Naive thymus-derived CD4-positive, alpha-beta T cell (primary cell): ENCODE measurements at regions not wholly inside any gene's neighbourhood (a gene's known extent, or its start where the extent isn't known, plus 50 kb on each side); places are given as distances from the start of the nearest gene placed in this dataset.

Source experiments
- ATAC-seq: fragments of 150-1000 bp; cut with Tn5 transposase; 2 replicates; pipeline ENCODE4 v1.10.0; 2021; ENCODE audit warnings: mild to moderate bottlenecking, moderate library complexity
- CTCF ChIA-PET: fragments of 350-600 bp; sonication (Branson Sonifier 250); formaldehyde crosslinking; loops from one replicate; lab custom pipeline; 2021; ENCODE audit warnings: antibody characterized with exemption; lab: Charles Lee
- POLR2A ChIA-PET: fragments of 350-600 bp; sonication (Branson Sonifier 250); formaldehyde crosslinking; loops from one replicate; lab custom pipeline; 2021; ENCODE audit warnings: antibody characterized with exemption, inconsistent platforms; lab: Charles Lee
- DNase-seq, 9 donors: peaks; one replicate each; pipeline versions ENCODE4 v3.0.0 to v3.0.0-alpha.2; 2020 to 2022; ENCODE audit warnings: mixed read lengths in 1 of 9
- H3K27ac ChIP-seq: one replicate; pipeline ENCODE4 v1.7.0; 2013; ENCODE audit warnings: mild to moderate bottlenecking, low read depth, low read length, moderate library complexity
- H3K27me3 ChIP-seq, 2 donors: one replicate each; pipeline ENCODE4 v1.7.0; 2013; ENCODE audit warnings: low read length in 2 of 2, mild to moderate bottlenecking in 2 of 2, moderate library complexity in 2 of 2; ENCODE audit not compliant: control insufficient read depth in 2 of 2, insufficient read depth in 2 of 2
- H3K36me3 ChIP-seq, 3 experiments: 1 replicate in 2 of 3; 2 replicates in 1 of 3; pipeline ENCODE4 v1.7.0; 2013; ENCODE audit warnings: low read length in 3 of 3, mild to moderate bottlenecking in 3 of 3, moderate library complexity in 1 of 3; ENCODE audit not compliant: insufficient read depth in 3 of 3, control insufficient read depth in 2 of 3
- H3K4me1 ChIP-seq, 2 donors: one replicate each; pipeline ENCODE4 v1.7.0; 2013; ENCODE audit warnings: low read length in 2 of 2, mild to moderate bottlenecking in 2 of 2, moderate library complexity in 1 of 2; ENCODE audit not compliant: control insufficient read depth in 2 of 2, insufficient read depth in 2 of 2
- H3K4me3 ChIP-seq: 2 replicates; pipeline ENCODE4 v1.7.0; 2013; ENCODE audit warnings: mild to moderate bottlenecking, low read length
- H3K9me3 ChIP-seq, 3 experiments: 1 replicate in 2 of 3; 2 replicates in 1 of 3; pipeline ENCODE4 v1.7.0; 2013; ENCODE audit warnings: low read length in 3 of 3; ENCODE audit not compliant: control insufficient read depth in 2 of 3
- H3K27ac Mint-ChIP-seq, 9 donors: one replicate each; pipeline ENCODE4 v1.8.0; 2020 to 2022; ENCODE audit warnings: mixed read lengths in 9 of 9, mild to moderate bottlenecking in 8 of 9, moderate library complexity in 5 of 9, inconsistent platforms in 2 of 9
- H3K27me3 Mint-ChIP-seq, 5 donors: one replicate each; pipeline ENCODE4 v1.8.0; 2021 to 2022; ENCODE audit warnings: mixed read lengths in 5 of 5, mild to moderate bottlenecking in 1 of 5
- H3K36me3 Mint-ChIP-seq, 5 donors: one replicate each; pipeline ENCODE4 v1.8.0; 2020 to 2022; ENCODE audit warnings: mixed read lengths in 5 of 5, mild to moderate bottlenecking in 3 of 5, inconsistent platforms in 1 of 5
- H3K4me1 Mint-ChIP-seq, 7 donors: one replicate each; pipeline ENCODE4 v1.8.0; 2020 to 2022; ENCODE audit warnings: mixed read lengths in 7 of 7, mild to moderate bottlenecking in 3 of 7, inconsistent platforms in 1 of 7
- H3K4me3 Mint-ChIP-seq, 10 donors: one replicate each; pipeline ENCODE4 v1.8.0; 2020 to 2022; ENCODE audit warnings: mild to moderate bottlenecking in 10 of 10, mixed read lengths in 10 of 10, moderate library complexity in 6 of 10, inconsistent platforms in 2 of 10
- H3K9me3 Mint-ChIP-seq, 11 donors: one replicate each; pipeline ENCODE4 v1.8.0; 2020 to 2022; ENCODE audit warnings: mixed read lengths in 11 of 11, mild to moderate bottlenecking in 4 of 11, inconsistent platforms in 1 of 11, moderate library complexity in 1 of 11
- intact Hi-C, 2 donors: fragments of 100-400 bp; cut with micrococcal nuclease; formaldehyde crosslinking; loops; one replicate each; pipeline ENCODE4 v1.15.1; 2023

DNA sequence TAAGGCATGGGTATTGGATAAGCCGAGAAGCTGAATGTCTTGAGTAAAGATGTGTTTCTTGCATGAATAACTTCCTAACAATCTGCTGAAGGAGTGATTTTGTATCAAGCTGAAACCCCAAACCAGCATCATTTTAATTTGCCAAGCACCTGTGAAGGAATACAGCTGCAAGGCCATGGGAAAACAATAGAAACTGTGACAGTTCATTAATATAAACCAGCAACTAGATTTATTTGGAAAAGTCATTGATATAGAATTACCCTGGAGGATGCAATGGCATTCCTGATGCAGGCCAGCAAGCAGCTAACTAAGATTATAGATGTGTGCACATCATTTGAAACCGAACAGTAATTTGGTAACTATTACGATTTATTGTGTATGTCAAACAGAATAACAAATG lies 155.7 kb upstream of the TCF4 start:
- Histone ChIP-seq H3K4me1 (no peaks in the 10 kb centered on the region), H3K27me3 (no peaks in the 10 kb centered on the region), H3K9me3 (no peaks in the 10 kb centered on the region), H3K36me3 (no peaks in the 10 kb centered on the region), H3K4me3 (no peak overlapping the region), H3K27ac (no peak overlapping the region)
- CTCF ChIA-PET: no interaction called here
- Mint-ChIP-seq H3K27ac (no peak overlapping the region), H3K27me3 (peaks cover 0 to 3% (median 0%) of the 10 kb centered on the region in 5 donors), H3K4me1 (no peaks in the 10 kb centered on the region), H3K36me3 (no peaks in the 10 kb centered on the region), H3K4me3 (no peak overlapping the region), H3K9me3 (peaks cover 0 to 7% (median 0%) of the 10 kb centered on the region in 11 donors)
- intact Hi-C loops: no loop called here
- POLR2A ChIA-PET: no interaction called here
- DNase-seq (no peak), ATAC-seq (no peak)

DNA sequence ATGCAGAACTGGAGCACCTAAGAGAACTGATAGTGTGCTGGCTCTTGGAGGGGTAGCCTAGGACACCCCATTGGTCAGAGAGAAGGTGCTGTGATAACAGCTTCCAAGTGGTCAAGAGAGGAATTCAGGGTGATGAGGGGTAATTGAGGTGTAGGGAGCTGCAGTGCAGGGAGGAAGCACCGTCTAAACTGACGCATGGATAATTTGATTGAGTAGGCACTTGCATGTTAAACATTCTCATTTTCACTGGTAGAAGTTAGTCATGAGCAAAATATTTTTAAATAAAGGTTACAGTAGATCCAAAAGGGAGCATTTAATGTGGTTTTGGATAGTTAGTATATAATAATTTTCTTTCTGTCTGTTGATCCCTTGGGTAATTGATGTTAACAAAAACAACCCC lies 155.1 kb upstream of the TCF4 start:
- intact Hi-C loops: no loop called here
- peaks cover 0 to 3% (median 0%) of the 10 kb centered on the region in 5 donors for H3K27me3 Mint-ChIP-seq
- no peaks in the 10 kb centered on the region for H3K27me3 ChIP-seq
- H3K4me3 ChIP-seq: no peak overlapping the region
- H3K9me3 ChIP-seq: no peaks in the 10 kb centered on the region
- H3K36me3 ChIP-seq: no peaks in the 10 kb centered on the region
- DNase-seq (no peak), ATAC-seq (no peak)
- no peaks in the 10 kb centered on the region for H3K36me3 Mint-ChIP-seq
- no peak overlapping the region for H3K27ac Mint-ChIP-seq
- H3K4me1 ChIP-seq: no peaks in the 10 kb centered on the region
- ChIA-PET CTCF (no interaction called here), POLR2A (no interaction called here)
- H3K4me1 Mint-ChIP-seq: no peaks in the 10 kb centered on the region
- H3K27ac ChIP-seq: no peak overlapping the region
- peaks cover 0 to 13% (median 0%) of the 10 kb centered on the region in 11 donors for H3K9me3 Mint-ChIP-seq
- H3K4me3 Mint-ChIP-seq: no peak overlapping the region

DNA sequence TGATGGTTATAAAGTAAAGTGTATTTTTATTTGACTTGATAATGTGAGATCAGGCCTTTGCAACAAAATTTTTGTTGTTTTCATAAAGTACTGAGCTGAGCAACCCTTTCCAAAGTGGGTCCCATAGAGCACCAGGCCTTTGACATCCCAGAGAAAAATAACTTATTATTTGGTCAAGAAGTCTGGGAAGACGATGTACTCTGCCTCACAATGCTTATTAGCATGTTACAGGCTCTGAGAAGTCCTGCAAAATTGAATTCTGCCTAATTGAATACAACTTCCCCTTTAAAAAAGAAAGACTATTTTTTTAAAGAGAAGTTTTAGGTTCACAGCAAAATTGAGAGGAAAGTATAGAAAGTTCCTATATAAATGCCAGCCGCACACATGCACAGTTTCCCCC lies 151.5 kb upstream of the TCF4 start:
- H3K27ac ChIP-seq: no peak overlapping the region
- peaks cover 0 to 20% (median 0%) of the 10 kb centered on the region in 11 donors for H3K9me3 Mint-ChIP-seq
- H3K4me3 ChIP-seq: no peak overlapping the region
- ChIA-PET CTCF (no interaction called here), POLR2A (no interaction called here)
- H3K36me3 Mint-ChIP-seq: no peaks in the 10 kb centered on the region
- no peaks in the 10 kb centered on the region for H3K27me3 ChIP-seq
- DNase-seq (no peak), ATAC-seq (no peak)
- peaks cover 0 to 3% (median 0%) of the 10 kb centered on the region in 5 donors for H3K27me3 Mint-ChIP-seq
- H3K4me1 Mint-ChIP-seq: no peaks in the 10 kb centered on the region
- no peaks in the 10 kb centered on the region for H3K9me3 ChIP-seq
- intact Hi-C loops: no loop called here
- no peaks in the 10 kb centered on the region for H3K4me1 ChIP-seq
- no peak overlapping the region for H3K4me3 Mint-ChIP-seq
- H3K36me3 ChIP-seq: no peaks in the 10 kb centered on the region
- H3K27ac Mint-ChIP-seq: no peak overlapping the region

DNA sequence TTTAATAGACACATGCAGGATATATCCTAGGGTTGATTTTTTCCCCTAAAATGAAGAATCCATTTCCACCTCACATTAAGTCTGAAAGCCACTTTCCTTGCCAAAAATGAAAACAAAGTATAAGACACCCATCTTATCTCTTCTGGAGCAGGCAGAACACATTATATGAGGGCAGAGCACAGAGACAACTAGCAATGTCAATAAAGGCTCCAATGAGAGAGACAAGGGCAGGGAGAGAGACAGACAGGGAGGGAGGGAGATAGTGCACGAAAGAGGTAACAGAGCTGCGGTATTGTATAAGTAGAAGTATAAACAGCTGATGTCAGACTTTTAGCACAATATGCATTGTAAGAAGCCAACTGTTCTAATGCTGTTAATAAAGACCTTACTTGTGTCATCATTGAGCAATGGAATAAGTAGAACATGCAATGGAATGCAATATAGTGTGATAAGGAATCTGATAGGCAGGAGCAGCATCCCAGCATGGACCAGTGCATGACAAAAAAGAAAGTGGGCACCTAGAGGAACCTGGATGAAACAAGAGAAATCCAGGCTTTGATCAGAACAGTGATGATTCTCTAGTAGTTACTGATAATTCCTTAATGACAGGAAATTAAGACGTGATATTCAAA lies 150.6 kb upstream of the TCF4 start:
- DNase-seq: no peak
- peaks cover 0 to 23% (median 0%) of the 10 kb centered on the region in 11 donors for H3K9me3 Mint-ChIP-seq
- ChIA-PET CTCF (no interaction called here), POLR2A (no interaction called here)
- H3K4me3 Mint-ChIP-seq: no peak overlapping the region
- no peak for ATAC-seq
- no peaks in the 10 kb centered on the region for H3K4me1 Mint-ChIP-seq
- H3K36me3 Mint-ChIP-seq: no peaks in the 10 kb centered on the region
- Histone ChIP-seq H3K36me3 (no peaks in the 10 kb centered on the region), H3K9me3 (no peaks in the 10 kb centered on the region), H3K4me3 (no peak overlapping the region), H3K4me1 (no peaks in the 10 kb centered on the region), H3K27ac (no peak overlapping the region), H3K27me3 (no peaks in the 10 kb centered on the region)
- H3K27me3 Mint-ChIP-seq: peaks cover 0 to 3% (median 0%) of the 10 kb centered on the region in 5 donors
- no peak overlapping the region for H3K27ac Mint-ChIP-seq
- intact Hi-C loops: no loop called here

DNA sequence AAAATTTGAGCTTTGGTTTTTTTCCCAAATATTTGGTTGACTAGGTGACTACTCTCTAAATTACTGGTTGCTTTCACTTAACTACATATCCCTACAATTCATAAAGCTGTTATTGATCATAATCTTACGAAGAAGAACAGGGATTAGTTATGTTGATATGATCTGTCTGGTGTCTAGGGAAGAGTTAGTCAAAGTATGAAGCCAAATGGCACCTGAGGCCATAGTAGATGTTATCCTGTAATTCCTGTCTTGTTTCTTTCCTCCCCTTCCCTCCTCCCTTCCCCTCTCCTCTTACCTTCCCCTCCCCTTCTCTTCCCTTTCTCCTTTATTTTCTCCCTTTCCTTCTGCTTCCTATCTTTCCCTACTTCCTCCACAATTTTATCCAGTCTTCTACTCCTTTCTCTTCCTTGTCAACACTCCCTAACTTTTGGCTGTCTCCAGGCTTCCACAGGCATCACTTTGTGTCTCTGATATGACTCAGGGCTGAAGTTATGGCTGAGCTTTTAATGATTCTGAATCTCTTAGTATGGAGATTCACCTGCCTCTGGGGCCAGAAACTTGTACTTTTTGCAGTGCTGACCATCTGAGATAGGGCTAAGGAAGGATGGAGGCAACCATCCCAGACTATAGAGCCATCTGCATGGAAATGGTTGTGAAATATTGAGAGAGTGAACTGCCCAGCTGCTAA lies 149.9 kb upstream of the TCF4 start:
- ATAC-seq (no peak), DNase-seq (no peak)
- Histone ChIP-seq H3K36me3 (no peaks in the 10 kb centered on the region), H3K27me3 (no peaks in the 10 kb centered on the region), H3K9me3 (no peaks in the 10 kb centered on the region), H3K27ac (no peak overlapping the region), H3K4me1 (no peaks in the 10 kb centered on the region), H3K4me3 (no peak overlapping the region)
- Mint-ChIP-seq H3K27me3 (no peaks in the 10 kb centered on the region), H3K4me3 (no peak overlapping the region), H3K4me1 (no peaks in the 10 kb centered on the region), H3K27ac (no peak overlapping the region), H3K9me3 (peaks cover 0 to 29% (median 0%) of the 10 kb centered on the region in 11 donors), H3K36me3 (no peaks in the 10 kb centered on the region)
- intact Hi-C loops: no loop called here
- ChIA-PET CTCF (no interaction called here), POLR2A (no interaction called here)

DNA sequence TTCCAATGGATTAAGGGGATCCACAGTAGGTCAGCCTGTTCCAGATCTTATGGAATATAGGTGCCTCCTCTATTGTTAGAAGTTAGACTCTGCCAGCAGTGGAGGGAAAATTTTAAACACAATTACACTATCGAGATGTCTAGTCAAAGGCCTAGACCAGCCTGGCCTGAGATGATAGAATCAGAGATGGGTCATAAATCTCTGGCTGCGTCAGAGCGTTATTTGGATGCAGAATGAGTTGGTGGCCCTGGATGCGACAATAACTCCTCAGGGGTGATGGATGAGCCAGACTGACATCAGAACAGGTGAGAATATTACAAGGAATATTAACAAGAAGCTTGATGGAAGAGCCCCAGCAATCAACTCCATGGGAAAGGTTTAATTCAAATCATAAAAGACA lies 149.3 kb upstream of the TCF4 start:
- ChIA-PET POLR2A (interaction anchor here (0.6 kb wide), 1 partner anchor 158 kb away, joined by 3 read pairs; no protein-coding TSS in a partner anchor), CTCF (no interaction called here)
- no peaks in the 10 kb centered on the region for H3K4me1 ChIP-seq
- intact Hi-C loops: no loop called here
- no peaks in the 10 kb centered on the region for H3K27me3 Mint-ChIP-seq
- H3K36me3 Mint-ChIP-seq: no peaks in the 10 kb centered on the region
- H3K4me3 ChIP-seq: no peak overlapping the region
- H3K4me1 Mint-ChIP-seq: no peaks in the 10 kb centered on the region
- no peak overlapping the region for H3K27ac Mint-ChIP-seq
- H3K36me3 ChIP-seq: no peaks in the 10 kb centered on the region
- H3K9me3 Mint-ChIP-seq: peaks cover 0 to 26% (median 0%) of the 10 kb centered on the region in 11 donors
- no peaks in the 10 kb centered on the region for H3K9me3 ChIP-seq
- H3K4me3 Mint-ChIP-seq: no peak overlapping the region
- no peaks in the 10 kb centered on the region for H3K27me3 ChIP-seq
- H3K27ac ChIP-seq: no peak overlapping the region
- DNase-seq (no peak), ATAC-seq (no peak)

DNA sequence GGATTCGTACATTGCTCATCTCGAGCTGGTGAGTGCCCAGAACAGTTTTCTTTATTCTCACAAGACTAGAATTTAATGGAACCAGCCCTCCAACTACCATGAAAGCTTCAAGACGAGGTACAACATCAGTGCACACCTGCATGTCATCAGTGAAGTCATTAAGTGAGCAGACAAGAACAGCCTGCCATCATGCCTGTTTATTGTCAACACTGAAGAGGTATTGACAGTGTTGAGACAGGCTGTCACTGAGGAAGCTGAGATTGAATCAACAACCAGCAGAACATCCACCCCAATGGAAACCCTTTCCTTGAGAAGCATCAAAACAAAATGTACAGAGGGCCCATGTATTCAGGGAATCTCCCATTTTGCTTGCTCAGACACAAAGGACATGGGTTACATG lies 148.0 kb upstream of the TCF4 start:
- POLR2A ChIA-PET: no interaction called here
- H3K36me3 ChIP-seq: no peaks in the 10 kb centered on the region
- H3K4me3 ChIP-seq: no peak overlapping the region
- intact Hi-C loops: no loop called here
- no peaks in the 10 kb centered on the region for H3K4me1 ChIP-seq
- no peaks in the 10 kb centered on the region for H3K9me3 ChIP-seq
- H3K27me3 Mint-ChIP-seq: no peaks in the 10 kb centered on the region
- CTCF ChIA-PET: no interaction called here
- no peaks in the 10 kb centered on the region for H3K27me3 ChIP-seq
- ATAC-seq (no peak), DNase-seq (no peak)
- no peak overlapping the region for H3K27ac ChIP-seq
- H3K4me3 Mint-ChIP-seq: no peak overlapping the region
- no peaks in the 10 kb centered on the region for H3K36me3 Mint-ChIP-seq
- no peaks in the 10 kb centered on the region for H3K4me1 Mint-ChIP-seq
- no peak overlapping the region for H3K27ac Mint-ChIP-seq
- H3K9me3 Mint-ChIP-seq: peaks cover 0 to 23% (median 0%) of the 10 kb centered on the region in 11 donors
